Mammary epithelial cell (primary cell): ENCODE measurements at regions not wholly inside any gene's neighbourhood (a gene's known extent, or its start where the extent isn't known, plus 50 kb on each side); places are given as distances from the start of the nearest gene placed in this dataset.
"Not testable (repeated sequence)": the region's sequence is repeated elsewhere in the genome, so short reads cannot be mapped to it uniquely, and the experiment has no call there.

ENCODE experiments used
- CTCF ChIP-seq, 2 donors: IDR thresholded peaks in 1 of 2; conservative IDR thresholded peaks in 1 of 2; 2 replicates each; pipeline ENCODE4 v1.5.1; 2011 to 2012; ENCODE audit warnings: inconsistent platforms in 2 of 2, low read length in 2 of 2, mild to moderate bottlenecking in 2 of 2, control low read depth in 1 of 2, low read depth in 1 of 2; ENCODE audit not compliant: insufficient read depth in 1 of 2; ENCODE audit errors: extremely low read depth in 1 of 2
- EZH2 ChIP-seq: IDR thresholded peaks from 2 replicates; pipeline ENCODE4 v1.6.1; 2012; ENCODE audit warnings: low read length, inconsistent platforms, borderline replicate concordance

GRCh38 chrX:142390998-142391397 is 185.9 kb upstream of the MAGEC2 start:
- TF ChIP-seq CTCF (conservative IDR thresholded peaks at IDR 0.05 in 1 of 2, IDR thresholded peaks at IDR 0.05 in 1 of 2; ENCODE audit: extremely low read depth in 1 of 2, insufficient read depth in 1 of 2, low read depth in 1 of 2, low read length in 2 of 2); EZH2: not testable (repeated sequence)
